RPMI8226 (cell line): ENCODE measurements at regions not wholly inside any gene's neighbourhood (a gene's known extent, or its start where the extent isn't known, plus 50 kb on each side); places are given as distances from the start of the nearest gene placed in this dataset.

Experiments
- DNase-seq: peaks from one replicate; pipeline ENCODE4 v3.0.0-alpha.2; 2015

DNA sequence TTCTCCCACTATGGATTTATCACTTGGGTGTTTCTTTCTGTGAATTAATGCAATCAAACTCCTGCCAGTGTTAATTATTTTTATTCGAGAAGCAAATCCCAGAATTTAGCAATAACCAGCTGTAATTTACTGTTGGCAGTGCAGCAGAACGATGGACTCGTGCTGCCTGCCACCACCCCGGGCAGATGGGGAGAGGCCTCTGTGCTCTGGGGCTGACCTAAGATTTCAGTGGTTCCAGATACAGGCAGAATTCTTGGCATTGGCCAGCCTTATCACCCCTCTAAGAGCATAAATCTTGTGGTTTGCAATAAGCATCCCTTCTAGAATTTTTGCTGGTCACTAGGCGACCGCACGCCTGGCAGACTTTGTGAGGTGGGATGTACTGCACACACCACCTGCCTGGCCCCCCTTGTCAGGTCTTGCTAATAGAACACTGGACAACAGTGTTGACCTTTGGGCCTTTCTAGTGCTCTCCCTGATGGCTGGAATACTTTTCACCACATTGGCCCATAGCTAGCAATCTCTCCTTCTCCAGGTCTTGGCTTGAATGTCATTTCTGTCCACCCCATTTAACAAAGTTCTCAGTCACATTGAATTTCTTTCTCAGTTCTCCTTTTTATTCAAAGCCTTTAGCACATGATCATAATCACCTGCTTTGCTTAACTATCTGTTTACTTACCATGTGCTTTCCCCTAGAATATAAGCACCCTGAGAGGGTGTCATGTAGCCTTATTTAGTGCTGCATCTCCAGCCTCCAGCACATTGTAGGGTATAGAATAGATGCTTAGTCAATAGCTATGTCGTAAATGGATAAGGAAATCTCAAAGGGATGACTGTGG lies 122.1 kb upstream of the DYNLRB2 start:
- no peak for DNase-seq

DNA sequence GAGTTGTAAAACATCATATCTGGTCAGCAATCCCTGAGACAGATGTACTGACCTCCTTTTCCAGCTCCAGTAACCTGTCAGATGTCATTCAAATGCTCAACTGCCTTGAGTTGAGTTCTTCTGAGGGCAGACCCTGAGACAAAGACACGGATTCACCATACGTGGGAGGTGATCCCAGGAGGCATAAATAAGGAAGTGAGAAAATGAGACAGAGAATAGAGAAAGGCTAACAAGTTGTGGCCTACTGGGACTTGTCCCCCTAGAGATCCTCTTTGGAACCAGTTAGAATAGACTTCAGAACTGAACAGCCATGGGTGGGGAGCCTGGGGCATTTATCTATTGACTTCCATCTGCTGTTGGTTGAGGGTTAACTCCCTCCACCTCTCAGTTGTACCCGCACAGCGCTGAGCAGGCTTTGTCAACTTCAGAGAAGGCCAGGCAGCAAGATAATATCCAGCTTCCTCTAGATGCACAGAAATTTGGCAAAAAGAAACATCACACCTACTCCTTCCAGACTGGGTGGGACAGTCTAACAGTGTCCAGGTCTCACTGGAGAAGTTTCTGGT lies 123.0 kb upstream of the DYNLRB2 start:
- DNase-seq, result no peak

DNA sequence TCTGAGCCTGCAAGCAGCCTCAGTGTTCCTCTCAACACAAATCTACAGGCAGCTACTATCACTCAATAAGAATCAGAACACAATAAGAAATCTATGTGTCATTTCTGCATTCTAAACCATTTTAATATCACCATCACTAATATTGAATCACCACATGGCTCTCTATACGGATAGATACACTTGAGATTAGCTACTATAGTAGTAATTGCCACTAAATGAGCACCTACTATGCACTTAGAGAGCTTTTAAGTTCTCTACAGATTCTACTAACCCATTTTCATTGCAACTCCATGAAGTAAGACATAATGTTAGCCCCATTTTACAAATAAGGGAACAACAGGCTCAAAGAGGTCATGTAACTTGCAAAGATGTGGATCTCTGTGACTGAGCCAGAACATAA lies 132.8 kb upstream of the DYNLRB2 start:
- no peak for DNase-seq

DNA sequence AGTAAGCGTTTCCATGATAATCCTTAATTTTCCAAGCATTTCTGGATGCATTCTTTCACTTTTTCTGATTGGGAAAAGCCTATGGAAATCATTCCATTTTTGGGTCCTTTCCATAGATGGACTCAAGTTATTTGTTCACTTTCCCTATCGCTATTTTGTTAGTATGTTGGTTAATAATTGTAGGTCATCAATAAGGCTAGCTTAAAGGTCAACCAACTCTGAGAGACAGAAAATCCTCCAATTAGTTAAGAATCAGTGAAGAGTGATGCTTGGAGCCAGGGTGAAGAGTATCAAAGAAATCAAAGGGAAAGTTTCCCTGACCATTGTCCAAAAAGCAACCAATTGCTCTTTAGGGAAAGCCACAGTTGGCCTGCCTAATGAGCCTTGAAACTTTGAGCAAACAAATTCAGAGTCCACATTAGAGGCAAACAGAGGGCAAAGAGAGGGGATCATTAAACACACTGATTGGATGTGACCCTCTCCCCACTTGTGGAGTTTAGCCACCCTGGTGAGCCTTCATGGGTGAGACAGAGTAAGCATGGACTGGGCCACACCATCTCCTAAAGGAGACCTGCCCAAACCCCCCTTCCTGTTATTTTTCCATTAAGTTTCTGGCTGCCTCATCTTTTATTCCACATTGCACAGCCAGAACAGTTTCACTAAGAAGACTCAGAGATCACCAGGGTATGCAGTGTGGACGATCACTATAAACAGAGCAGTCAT lies 133.4 kb upstream of the DYNLRB2 start:
- no peak for DNase-seq

DNA sequence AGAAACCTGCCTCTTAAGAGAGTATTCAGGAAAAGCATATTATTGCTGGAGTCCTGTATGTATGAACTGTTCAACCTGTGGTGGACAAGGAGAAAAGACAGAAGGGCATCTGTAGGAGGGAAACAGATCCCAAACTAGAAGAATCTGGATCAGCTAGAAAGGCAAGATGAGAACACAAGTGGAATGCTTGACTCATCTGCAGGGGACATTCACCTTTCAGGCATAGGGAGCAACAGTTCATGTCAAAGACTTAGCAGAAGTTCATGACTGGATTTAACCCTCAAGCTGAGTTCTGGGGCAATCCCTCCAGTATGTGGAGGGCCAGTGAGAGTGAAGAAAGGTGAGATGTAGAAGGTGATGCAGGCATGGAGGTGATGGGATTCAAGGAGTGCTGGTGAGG lies 135.9 kb upstream of the DYNLRB2 start:
- no peak for DNase-seq

DNA sequence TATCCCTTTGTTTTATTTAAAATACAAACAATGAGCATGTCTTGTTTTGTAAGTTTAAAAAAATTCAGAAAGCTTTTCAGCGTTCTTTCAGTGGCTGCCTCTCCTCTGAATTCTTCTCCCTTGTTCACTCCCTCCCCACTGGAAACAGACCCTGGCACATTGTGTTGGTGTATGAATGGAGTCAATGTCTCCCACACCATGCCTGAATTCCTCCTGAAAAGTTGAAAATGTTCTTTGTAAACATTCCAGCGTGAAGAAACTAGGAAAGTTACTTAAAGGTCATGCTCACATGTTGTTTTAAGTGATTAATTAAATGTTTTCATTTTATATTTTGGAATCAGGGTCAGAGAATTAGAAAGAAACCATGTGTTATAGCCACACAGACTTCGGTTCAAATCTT lies 136.9 kb upstream of the DYNLRB2 start:
- DNase-seq, result no peak

DNA sequence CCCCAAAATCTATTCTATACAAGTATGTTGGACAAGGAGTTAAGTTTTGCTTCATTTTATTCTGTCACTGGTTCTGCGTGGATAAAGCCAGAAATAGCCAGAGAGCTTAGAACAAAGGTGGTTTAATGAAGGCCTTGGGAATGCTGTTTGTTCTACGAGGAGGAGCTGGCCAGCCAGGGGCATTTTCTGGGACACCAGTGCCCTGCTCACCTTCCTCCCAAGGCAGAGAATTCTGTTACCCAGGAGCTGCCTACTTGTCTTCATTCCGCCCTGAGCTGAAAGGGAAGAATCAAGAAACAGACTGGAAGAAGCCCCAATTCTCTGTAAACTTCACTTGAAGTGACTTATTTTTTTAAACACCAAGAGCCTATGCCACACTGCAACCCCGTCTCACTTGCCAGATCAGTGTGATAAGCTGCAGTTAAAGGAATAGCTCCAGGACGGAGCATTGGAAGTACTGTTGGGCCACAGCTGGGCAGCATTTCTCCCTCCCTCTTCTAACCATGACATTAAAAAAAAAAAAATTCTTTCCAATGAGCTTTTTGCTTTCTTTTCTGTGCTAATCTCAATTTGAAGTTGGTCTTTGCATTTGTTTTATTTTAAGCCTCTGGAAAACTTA lies 149.8 kb upstream of the DYNLRB2 start:
- no peak for DNase-seq

DNA sequence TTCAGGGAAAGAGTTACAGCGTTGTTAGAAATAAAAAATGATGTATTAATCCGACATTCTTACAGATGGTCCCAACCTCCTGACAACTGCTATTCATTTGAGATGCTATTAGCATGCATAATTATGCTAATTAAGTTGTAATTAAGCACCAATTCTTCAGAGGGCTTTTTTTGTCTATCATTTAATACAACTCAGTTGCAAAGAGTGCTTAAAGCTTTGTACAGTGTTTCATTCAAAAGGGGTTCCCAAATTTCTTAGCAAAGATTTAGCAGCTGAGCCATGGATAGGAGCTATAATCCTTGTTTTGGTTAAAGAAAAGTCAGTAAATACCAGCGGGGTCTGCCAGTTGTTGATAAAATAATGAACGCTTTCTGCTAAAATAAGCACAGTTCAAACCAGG lies 150.7 kb upstream of the DYNLRB2 start:
- no peak for DNase-seq

DNA sequence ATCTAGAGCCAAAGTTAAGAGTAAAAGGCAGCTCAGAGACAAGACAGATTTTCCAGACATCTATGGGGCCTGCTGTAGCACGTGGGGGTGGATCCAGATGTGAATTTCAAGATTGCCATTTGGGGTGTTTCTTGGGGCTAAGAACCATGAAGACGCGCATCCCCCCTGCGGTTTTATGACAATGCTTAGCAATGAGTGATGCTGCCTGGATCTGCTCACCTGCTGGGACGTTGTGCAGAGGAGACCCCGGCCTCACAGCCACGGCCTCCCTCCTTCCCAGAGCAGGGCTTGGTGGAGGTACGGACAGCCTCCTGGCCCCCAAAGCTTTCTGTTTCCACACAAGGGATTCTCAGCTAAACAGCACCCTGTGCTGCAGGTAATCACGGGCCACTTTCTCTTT lies 151.5 kb upstream of the DYNLRB2 start:
- DNase-seq, result no peak

DNA sequence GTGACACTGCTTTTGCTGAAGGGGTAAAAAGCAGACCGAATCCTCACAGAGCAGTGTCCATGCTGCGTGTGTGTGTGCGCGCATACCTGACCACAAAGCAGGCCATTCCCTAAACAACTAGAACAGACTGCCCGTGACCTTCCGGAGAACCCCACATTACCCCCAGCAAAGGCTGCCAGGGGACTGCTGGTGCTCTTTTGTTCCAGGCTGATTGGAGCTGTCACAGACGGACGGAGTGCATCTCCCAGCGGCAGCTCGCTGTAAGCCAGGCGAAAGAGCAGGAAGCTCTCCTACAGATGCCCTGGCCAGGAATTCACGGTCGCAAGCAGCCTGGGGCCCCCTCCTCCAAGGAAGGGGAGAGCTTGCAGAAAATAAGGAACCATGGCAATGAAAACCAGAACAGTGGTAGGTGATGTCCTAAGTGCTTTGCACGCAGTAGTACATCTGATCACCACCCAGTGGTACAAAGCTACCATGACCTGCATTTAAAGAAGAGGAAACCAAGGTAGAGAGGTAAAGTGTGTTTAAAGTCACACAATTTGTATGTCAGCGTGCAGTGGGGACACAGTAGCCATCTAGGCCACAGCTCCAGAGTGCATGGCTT lies 153.4 kb upstream of the DYNLRB2 start:
- DNase-seq, result no peak

DNA sequence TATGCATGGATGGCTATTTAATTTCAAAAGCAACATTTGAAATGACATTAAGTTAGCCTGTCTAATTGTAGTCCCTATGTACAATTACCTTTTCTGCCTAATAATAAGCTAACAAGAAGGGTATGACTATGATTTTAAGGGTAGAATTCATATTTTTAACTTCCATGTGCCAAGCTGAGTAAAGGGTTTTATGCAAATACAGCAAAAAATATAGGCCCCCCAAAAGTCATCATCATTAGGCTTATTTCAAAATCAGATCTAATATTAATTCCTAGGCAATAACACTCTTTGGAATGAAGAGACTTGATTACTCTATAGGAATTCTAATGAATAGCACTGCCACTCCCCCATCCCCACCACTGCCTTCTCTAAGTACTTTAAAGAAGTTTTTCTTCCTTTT lies 155.9 kb upstream of the DYNLRB2 start:
- no peak for DNase-seq

DNA sequence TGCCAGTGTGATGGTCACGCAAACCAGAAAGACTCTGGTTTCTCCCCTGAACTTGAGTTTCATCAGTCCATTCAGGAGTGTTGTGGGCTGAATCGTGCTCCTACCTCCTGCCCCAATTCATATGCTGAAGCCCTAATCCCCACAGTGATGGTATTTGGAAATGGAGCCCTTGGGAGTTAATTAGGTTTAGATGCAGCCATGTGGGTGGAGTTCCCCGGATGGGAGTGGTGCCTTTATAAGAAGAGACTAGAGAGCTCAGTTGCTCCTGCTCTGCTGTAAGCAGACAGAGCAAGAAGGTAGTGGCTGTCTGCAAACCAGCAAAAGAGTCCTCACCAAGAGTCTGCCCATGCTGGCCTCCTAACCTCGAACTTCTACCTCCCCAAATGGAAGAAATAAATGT lies 160.3 kb upstream of the DYNLRB2 start:
- DNase-seq, result no peak

DNA sequence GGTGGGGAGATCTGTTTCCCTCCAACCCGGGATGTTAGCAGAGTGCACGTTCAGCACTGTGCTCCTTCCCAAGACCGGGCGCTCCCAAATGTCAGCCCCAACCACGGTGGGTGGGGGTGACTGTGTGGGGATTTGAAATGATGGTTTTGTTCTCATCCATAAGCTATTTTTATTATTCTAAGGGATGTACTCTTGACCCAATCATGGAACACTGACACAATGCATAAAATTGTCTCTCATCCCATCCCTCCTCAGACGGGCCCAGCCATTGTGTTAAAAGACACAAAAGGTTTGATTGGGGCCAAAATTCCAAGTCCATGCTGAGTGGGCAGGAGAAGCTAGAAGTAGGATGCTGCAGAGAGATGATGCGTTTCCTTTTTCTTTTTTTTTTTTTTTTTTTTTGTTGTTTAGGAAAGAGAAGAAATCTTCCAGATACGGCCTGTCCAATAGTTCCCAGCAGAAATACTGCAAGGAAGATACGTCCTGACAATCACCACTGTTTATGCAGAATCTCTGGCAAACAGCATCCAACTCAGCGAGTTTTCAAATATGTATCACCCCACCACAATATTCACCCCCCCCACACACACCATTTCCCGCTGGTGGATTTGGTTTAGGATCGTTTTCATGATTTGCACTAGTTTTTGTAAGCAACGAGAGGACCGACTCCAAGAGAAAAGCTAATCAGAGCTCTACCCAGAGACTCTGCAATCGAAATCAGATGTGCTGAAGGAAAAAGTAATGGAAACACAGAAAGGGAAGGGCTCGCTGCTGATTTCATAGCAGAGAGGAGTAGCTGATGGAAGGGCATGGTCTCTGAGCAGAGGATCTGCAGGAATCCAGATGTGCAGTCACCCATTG lies 163.5 kb upstream of the DYNLRB2 start:
- DNase-seq, result no peak

DNA sequence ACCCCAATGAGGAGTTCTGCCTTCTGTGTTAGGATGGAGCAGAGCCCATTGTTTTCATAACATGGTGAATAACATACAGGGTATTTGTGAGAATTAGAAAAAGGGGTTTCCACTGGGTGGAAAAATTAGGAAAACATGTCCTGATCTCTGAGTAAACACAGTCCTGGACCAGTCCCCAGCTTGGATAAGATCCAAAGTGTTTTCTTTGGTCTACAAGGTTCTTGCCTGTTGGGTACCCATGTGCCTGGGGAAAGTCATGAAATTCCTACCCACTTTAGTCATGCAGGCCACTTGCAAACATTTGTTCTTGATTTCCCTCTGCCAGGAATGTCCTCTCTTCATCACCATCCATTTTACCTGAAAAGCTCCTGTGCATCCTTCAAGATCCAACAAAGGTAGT lies 164.8 kb upstream of the DYNLRB2 start:
- DNase-seq, result no peak

DNA sequence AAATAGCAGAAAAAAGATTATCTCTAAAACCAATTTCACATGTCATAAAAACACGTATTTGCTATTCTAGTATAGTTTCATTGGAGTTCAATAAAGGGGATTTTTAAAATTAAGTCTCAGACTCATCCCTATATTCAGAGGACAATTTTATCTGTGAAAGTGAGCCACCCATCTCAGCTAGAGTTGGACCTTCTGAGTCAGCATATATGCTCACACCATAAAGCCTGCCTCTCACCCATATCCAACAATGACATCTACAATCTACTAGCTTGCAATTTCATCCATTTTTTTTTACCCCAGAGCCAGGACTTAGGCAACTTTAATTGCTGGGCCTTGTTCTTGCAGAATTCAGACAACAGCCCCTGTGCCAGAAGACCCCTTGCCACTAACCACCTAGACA lies 165.3 kb upstream of the DYNLRB2 start:
- DNase-seq, result no peak

DNA sequence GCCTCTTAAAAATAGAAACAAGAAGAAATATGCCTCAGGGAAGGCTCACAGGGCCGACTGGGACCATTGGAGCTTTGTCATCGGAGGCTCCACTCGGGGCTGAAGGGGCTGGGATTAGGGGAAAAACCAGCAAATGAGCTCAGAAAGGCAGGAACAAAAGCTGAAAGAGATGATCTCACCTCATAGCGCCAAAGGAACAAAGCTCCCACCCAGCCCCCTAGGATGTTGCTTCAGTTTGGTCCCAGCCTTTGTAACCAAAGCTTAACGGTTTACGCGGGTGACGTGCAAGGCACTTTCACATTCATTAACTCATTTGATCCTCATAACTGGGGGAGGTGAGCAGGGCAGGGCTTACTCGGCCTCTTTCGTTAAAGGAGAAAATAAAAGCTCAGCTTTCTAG lies 168.5 kb upstream of the DYNLRB2 start:
- no peak for DNase-seq

DNA sequence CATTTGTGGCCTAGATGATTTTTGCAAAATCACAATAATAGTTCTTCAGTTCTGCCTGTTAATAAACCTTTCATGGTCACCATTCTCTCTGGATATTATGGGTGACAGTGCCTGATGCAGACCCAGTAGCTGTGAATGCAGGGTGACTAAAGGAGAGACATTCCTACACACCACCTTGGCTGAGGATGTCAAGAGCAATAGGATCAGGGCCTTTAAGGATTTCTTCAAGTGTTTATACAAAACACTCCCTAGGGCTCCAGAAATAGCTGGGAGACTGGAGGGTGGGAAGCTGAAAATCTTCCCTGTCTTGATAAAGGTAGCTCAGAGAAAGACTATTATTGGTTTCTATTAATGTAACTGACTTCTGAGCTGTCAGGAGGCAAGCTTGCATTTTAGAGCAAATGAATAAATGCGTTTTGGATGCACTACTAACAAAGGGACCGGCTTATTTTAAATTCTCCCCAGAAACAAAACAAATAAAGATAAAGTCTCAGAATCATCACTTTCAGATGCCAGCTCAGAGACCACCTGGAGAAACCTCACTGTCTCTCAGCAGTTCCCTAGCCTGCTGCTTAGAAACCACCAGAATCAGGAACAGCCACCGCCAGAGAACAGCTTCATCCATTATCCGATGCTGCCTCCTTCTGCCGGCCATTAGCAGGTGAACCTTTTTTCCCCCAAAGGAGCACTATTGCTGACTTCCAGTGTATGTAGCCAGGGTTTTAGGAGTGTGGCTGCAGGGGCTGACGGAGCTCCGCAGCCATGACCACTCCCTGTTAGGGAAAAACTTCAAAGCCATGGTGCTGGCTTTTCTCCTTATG lies 171.4 kb upstream of the DYNLRB2 start:
- DNase-seq, result no peak

DNA sequence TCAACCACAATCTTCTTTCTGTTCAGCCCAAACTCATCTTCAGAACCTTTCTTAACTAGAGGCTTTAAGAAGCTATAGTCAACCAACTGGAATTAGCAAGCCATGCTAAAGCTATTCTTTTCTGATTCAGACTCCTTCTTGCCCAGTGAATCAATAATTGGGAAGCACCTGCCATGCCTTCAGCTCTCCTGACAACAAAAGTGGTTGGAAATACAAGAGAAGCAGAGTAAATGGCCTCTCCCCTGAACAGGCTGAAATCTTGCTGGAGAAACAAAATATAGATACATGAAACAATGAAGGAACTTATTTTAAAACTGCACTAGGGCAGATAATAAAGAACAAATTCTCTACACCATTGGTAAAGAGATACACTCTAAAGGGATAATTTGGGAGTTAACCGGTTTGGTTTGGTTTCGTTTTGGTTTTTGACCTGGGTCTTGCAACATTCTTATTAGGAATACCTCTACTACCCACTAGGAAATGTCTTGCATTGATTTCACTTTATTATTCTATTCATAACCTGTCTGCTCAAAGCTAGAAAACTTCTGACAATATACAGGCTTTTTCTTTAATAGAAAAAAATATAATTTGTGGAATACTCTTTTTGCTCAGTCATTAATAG lies 173.6 kb upstream of the DYNLRB2 start:
- no peak for DNase-seq

DNA sequence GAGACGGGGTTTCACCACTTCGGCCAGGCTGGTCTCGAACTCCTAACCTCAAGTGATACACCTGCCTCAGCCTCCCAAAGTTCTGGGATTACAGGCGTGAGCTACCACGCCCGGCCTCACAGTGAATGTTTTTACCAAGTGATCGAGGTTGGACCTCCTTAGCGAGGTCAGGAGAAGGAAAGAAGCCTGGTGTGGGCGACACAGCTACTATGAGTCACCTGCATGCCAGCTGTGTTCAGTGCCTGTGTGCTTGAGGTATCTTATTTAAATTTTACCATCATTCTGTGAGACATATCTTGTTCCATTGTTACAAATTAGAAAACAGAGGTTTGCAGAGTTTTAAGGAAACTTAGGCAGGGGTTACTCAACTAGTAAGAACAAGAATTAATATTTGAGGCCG lies 174.8 kb upstream of the DYNLRB2 start:
- DNase-seq, result no peak

DNA sequence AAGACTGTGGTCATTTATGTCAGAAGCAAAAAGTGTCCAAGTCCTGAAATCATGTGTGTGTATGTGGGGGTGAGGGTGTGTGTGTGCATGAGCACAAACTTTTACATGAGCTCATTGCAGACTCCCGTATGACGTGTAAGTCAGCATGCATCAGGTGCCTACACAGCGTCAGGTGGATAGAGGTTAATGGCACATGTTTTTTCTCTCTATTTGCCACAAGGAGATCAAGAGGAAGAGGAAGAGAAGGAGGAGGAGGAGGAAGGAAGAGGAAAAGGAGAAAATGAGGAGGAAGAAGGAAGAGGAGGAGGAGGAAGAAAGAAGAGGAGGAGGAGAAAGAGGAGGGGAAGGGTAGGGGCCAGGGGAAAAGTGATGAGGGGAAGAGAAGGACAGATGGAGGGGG lies 178.0 kb upstream of the DYNLRB2 start:
- DNase-seq, result no peak

DNA sequence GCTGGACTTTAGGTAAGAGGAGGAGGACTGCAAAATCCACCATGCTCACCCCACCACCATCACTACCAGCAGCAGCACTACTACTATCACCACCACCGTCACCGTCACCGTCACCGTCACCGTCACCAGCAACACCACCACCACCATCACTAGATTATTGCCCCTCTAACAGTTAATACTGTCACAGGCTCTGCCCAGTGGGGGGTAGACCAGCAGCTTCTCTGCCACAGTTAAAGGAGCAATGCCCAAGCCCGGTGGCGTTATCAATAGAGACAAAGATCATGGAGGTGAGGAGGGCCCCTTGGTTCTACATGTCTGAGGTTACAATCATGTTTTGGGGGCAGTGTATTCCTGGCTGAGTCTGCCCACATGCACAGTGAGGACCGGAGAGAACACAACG lies 184.4 kb upstream of the DYNLRB2 start:
- no peak for DNase-seq
